KMS-11 (cell line): ENCODE measurements at regions not wholly inside any gene's neighbourhood (a gene's known extent, or its start where the extent isn't known, plus 50 kb on each side); places are given as distances from the start of the nearest gene placed in this dataset.

ENCODE experiments used
- H2AFZ ChIP-seq: fragments of 200-600 bp; sonication (generic); 2 replicates; pipeline ENCODE4 v1.6.1; 2016; ENCODE audit warnings: antibody characterized with exemption, mixed run types, low read depth
- H3K27ac ChIP-seq: fragments of 200-600 bp; sonication (generic); 2 replicates; pipeline ENCODE4 v1.6.1; 2016; ENCODE audit warnings: mild to moderate bottlenecking, mixed run types
- H3K27me3 ChIP-seq: fragments of 200-600 bp; sonication (generic); 2 replicates; pipeline ENCODE4 v1.6.1; 2017; ENCODE audit warnings: mild to moderate bottlenecking, low read depth, mixed run types, moderate library complexity; ENCODE audit not compliant: insufficient read depth
- H3K36me3 ChIP-seq: fragments of 200-600 bp; sonication (generic); 2 replicates; pipeline ENCODE4 v1.6.1; 2017; ENCODE audit warnings: mild to moderate bottlenecking, mixed run types; ENCODE audit not compliant: insufficient read depth
- H3K4me1 ChIP-seq: fragments of 200-600 bp; sonication (generic); 2 replicates; pipeline ENCODE4 v1.6.1; 2016; ENCODE audit warnings: mild to moderate bottlenecking, low read depth, mixed run types; ENCODE audit not compliant: poor library complexity, severe bottlenecking
- H3K4me2 ChIP-seq: fragments of 200-600 bp; sonication (generic); 2 replicates; pipeline ENCODE4 v1.7.0; 2016; ENCODE audit warnings: mild to moderate bottlenecking, mixed run types
- H3K4me3 ChIP-seq: fragments of 200-600 bp; sonication (generic); IDR thresholded peaks from 2 replicates; pipeline ENCODE4 v1.6.1; 2017; ENCODE audit warnings: low read depth, low read length, mixed read lengths; ENCODE audit not compliant: insufficient read depth
- H3K79me2 ChIP-seq: fragments of 200-600 bp; sonication (generic); 2 replicates; pipeline ENCODE4 v1.6.1; 2016; ENCODE audit warnings: low read depth, mixed run types; ENCODE audit not compliant: insufficient read depth
- H3K9ac ChIP-seq: fragments of 200-600 bp; sonication (generic); 2 replicates; pipeline ENCODE4 v1.6.1; 2016; ENCODE audit warnings: mild to moderate bottlenecking, mixed run types
- H4K20me1 ChIP-seq: fragments of 200-600 bp; sonication (generic); 2 replicates; pipeline ENCODE4 v1.6.1; 2016; ENCODE audit warnings: mild to moderate bottlenecking, mixed run types; ENCODE audit not compliant: insufficient read depth
- CTCF ChIP-seq: fragments of 200-600 bp; sonication (generic); conservative IDR thresholded peaks from 2 replicates; pipeline ENCODE4 v1.6.1; 2017; ENCODE audit warnings: low read depth, mild to moderate bottlenecking, antibody characterized with exemption, low read length, moderate library complexity, mixed read lengths

DNA sequence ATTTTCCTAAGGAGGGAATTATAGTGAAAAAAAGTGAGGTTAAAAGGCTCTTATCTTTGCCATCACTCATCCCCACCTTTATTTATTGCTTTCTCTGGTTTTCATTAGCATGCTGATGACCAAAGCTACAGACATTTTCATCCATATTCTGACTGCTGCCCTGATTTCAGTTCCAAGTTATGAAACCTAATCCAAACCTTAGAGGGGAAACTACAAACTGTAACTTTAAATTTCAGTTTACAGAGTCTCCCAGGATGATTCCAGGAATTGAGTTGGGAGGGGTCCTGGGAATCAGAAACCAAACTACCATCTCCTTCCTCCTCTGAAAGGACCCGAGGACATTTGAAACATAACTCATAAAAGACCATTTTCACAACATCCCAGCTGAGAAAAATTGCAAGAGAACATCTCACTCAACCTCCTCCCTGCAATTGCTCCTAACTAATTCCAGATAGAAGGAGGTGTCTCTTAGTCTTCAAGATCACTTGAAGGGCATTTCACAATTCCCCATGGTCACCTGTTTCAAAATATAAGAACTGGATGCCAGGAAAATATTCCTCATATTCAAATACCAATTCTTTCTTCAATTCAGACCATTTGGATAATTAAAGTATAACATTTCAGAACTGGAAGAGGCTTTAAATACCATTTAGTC, 520.6 kb downstream of the TNS1 start:
- H3K9ac ChIP-seq, result no peak overlapping the region
- no peak overlapping the region for H3K4me3 ChIP-seq
- H4K20me1 ChIP-seq, result no peaks in the 10 kb centered on the region
- H3K4me2 ChIP-seq, result no peak overlapping the region
- TF ChIP-seq CTCF, result no peak
- H3K36me3 ChIP-seq, result no peaks in the 10 kb centered on the region
- no peak overlapping the region for H2AFZ ChIP-seq
- H3K4me1 ChIP-seq, result no peaks in the 10 kb centered on the region
- no peaks in the 10 kb centered on the region for H3K27me3 ChIP-seq
- no peaks in the 10 kb centered on the region for H3K79me2 ChIP-seq
- H3K27ac ChIP-seq, result no peak overlapping the region

DNA sequence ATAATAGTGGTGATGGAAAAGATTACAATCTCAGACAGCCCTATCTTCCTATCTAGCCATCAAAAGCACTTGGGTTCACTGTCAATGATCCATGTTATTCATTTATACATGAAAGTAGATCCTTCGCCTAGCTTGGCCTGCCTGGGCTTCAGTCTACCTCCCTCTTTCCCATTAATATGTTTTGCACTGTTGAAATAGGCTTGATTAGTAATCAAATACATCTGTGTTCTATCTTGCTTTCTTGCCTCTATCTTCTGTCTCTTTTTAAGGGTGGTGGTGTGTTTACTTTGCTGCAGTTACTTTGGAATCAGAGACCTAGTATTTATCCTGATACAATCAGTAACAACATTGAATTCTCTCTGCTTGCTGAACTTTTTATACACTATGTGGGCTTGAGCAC, 521.2 kb downstream of the TNS1 start:
- Histone ChIP-seq H3K4me2 (no peak overlapping the region), H3K4me1 (no peaks in the 10 kb centered on the region), H3K36me3 (no peaks in the 10 kb centered on the region), H4K20me1 (no peaks in the 10 kb centered on the region), H3K27me3 (no peaks in the 10 kb centered on the region), H3K27ac (no peak overlapping the region), H3K79me2 (no peaks in the 10 kb centered on the region), H2AFZ (no peak overlapping the region), H3K9ac (no peak overlapping the region), H3K4me3 (no peak overlapping the region)
- TF ChIP-seq CTCF, result no peak

DNA sequence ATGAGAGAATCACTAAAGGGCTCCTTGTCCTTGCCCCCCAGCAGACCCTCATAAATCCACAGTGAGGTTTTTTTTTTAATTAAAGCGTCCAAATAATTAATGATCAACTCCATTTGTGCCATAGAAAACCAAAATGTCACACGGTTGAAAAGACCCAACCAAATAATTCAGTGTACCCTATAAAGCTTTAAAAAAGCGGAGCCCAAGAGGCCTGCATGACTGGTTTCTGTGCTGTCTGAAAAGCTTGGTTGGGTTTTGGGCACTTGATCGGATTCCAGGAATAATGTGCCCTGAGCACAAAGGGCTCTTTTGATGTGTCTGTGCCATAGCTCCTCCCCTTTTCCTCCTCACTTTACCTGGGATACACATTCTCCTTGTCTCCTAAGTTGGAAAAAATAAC, 523.2 kb downstream of the TNS1 start:
- no peak overlapping the region for H3K27ac ChIP-seq
- H3K36me3 ChIP-seq, result no peaks in the 10 kb centered on the region
- H3K27me3 ChIP-seq, result no peaks in the 10 kb centered on the region
- TF ChIP-seq CTCF, result no peak
- no peak overlapping the region for H2AFZ ChIP-seq
- H3K79me2 ChIP-seq, result no peaks in the 10 kb centered on the region
- H3K9ac ChIP-seq, result no peak overlapping the region
- no peak overlapping the region for H3K4me2 ChIP-seq
- H3K4me3 ChIP-seq, result no peak overlapping the region
- no peaks in the 10 kb centered on the region for H3K4me1 ChIP-seq
- H4K20me1 ChIP-seq, result no peaks in the 10 kb centered on the region

- no peak overlapping the region for H3K27ac ChIP-seq
- H3K36me3 ChIP-seq, result no peaks in the 10 kb centered on the region
- H3K4me3 ChIP-seq, result no peak overlapping the region
- H3K9ac ChIP-seq, result no peak overlapping the region
- H3K79me2 ChIP-seq, result no peaks in the 10 kb centered on the region
- no peaks in the 10 kb centered on the region for H3K4me1 ChIP-seq
- no peak overlapping the region for H2AFZ ChIP-seq
- no peaks in the 10 kb centered on the region for H4K20me1 ChIP-seq
- no peak overlapping the region for H3K4me2 ChIP-seq
- no peak for TF ChIP-seq CTCF
- H3K27me3 ChIP-seq, result no peaks in the 10 kb centered on the region
These were observed 523.9 kb downstream of the TNS1 start for GRCh38 chr2:217478831-217479455.
